GM10266 (cell line): ENCODE measurements at regions not wholly inside any gene's neighbourhood (a gene's known extent, or its start where the extent isn't known, plus 50 kb on each side); places are given as distances from the start of the nearest gene placed in this dataset.
A peak's percentile ranks its signal among the peaks of the same experiment; 100 is the strongest.

Source experiments
- DNase-seq: peaks from one replicate; pipeline ENCODE4 v3.0.0; 2012; ENCODE audit errors: extremely low spot score
- CTCF ChIP-seq: IDR thresholded peaks from 2 replicates; pipeline ENCODE4 v1.5.1; 2012; ENCODE audit warnings: mild to moderate bottlenecking, low read depth; ENCODE audit not compliant: control insufficient read depth, insufficient read depth; ENCODE audit errors: missing control alignments

- DNase-seq = no peak
- TF ChIP-seq CTCF = no peak
Observed at GRCh38 chr11:80383655-80384054, 942.8 kb upstream of the TENM4 start.

GRCh38 chr11:80379620-80380278 is 938.9 kb upstream of the TENM4 start:
- no peak for TF ChIP-seq CTCF
- DNase-seq = no peak

- DNase-seq = no peak
- no peak for TF ChIP-seq CTCF
Observed at GRCh38 chr11:80371931-80372330, 931.1 kb upstream of the TENM4 start.

GRCh38 chr11:80365980-80366379 is 925.1 kb upstream of the TENM4 start:
- no peak for DNase-seq

GRCh38 chr11:80365076-80365725 is 924.4 kb upstream of the TENM4 start:
- DNase-seq = peak; percentile 6
- no peak for TF ChIP-seq CTCF

More at GRCh38 chr11:80365980-80366379, 925.1 kb upstream of the TENM4 start:
- no peak for TF ChIP-seq CTCF

- no peak for DNase-seq
Observed at GRCh38 chr11:80362563-80363340, 921.9 kb upstream of the TENM4 start.

More at GRCh38 chr11:80362563-80363340, 921.9 kb upstream of the TENM4 start:
- TF ChIP-seq CTCF = no peak
